Gastroesophageal sphincter (tissue), 4 donors: ENCODE measurements at regions not wholly inside any gene's neighbourhood (a gene's known extent, or its start where the extent isn't known, plus 50 kb on each side); places are given as distances from the start of the nearest gene placed in this dataset.

Experiments
- ATAC-seq: fragments of 150-250 bp; one replicate; pipeline ENCODE4 v1.9.1; 2016; ENCODE audit warnings: mild to moderate bottlenecking, moderate library complexity
- H3K27ac ChIP-seq, 4 donors: fragments of 200-600 bp; sonication (generic) in 3 of 4; 1 replicate in 3 of 4; 2 replicates in 1 of 4; pipeline ENCODE4 v1.5.1; 2016 to 2019
- H3K27me3 ChIP-seq: fragments of 200-600 bp; sonication (generic); one replicate; pipeline ENCODE4 v1.5.1; 2019
- H3K36me3 ChIP-seq, 2 donors: fragments of 200-600 bp; sonication (generic); one replicate each; pipeline ENCODE4 v1.5.1; 2019; ENCODE audit warnings: control low read depth in 1 of 2
- H3K4me1 ChIP-seq, 3 donors: fragments of 200-600 bp; sonication (generic); 1 replicate in 2 of 3; 2 replicates in 1 of 3; pipeline ENCODE4 v1.5.1; 2016 to 2019; ENCODE audit warnings: control low read depth in 2 of 3
- H3K4me3 ChIP-seq, 2 donors: fragments of 200-600 bp; sonication (generic); one replicate each; pipeline ENCODE4 v1.5.1; 2019; ENCODE audit warnings: mild to moderate bottlenecking in 1 of 2, moderate library complexity in 1 of 2
- H3K9me3 ChIP-seq, 3 donors: fragments of 200-600 bp; sonication (generic); one replicate each; pipeline ENCODE4 v1.5.1; 2017 to 2019; ENCODE audit warnings: control low read depth in 2 of 3
- EP300 ChIP-seq: sonication (generic); formaldehyde crosslinking; IDR thresholded peaks from one replicate; pipeline ENCODE4 v1.6.1; 2017; ENCODE audit warnings: antibody characterized with exemption, mild to moderate bottlenecking
- POLR2A ChIP-seq, 2 donors: fragments of 450-650 bp; IDR thresholded peaks; one replicate each; pipeline ENCODE4 v1.6.1; 2017; ENCODE audit warnings: antibody characterized with exemption in 2 of 2, mild to moderate bottlenecking in 2 of 2, moderate library complexity in 1 of 2
- POLR2AphosphoS5 ChIP-seq: sonication (generic); formaldehyde crosslinking; IDR thresholded peaks from one replicate; pipeline ENCODE4 v1.6.1; 2017; ENCODE audit warnings: antibody characterized with exemption
- WGBS, 2 donors: methylation state at CpG; one replicate each; pipeline ENCODE4 v1.1.5; 2018; ENCODE audit warnings: low coverage in 1 of 2; 5-methylcytosine and 5-hydroxymethylcytosine counted together
- TF ChIP-seq, protein P1 (sequence below), 4 experiments: fragments of 200-600 bp in 2 of 4; fragments of 450-650 bp in 2 of 4; sonication (generic) in 1 of 4; IDR thresholded peaks; one replicate each; pipeline ENCODE4 v1.5.1; 2017 to 2019; ENCODE audit warnings: antibody characterized with exemption in 4 of 4, mild to moderate bottlenecking in 2 of 4, moderate library complexity in 2 of 4

DNA sequence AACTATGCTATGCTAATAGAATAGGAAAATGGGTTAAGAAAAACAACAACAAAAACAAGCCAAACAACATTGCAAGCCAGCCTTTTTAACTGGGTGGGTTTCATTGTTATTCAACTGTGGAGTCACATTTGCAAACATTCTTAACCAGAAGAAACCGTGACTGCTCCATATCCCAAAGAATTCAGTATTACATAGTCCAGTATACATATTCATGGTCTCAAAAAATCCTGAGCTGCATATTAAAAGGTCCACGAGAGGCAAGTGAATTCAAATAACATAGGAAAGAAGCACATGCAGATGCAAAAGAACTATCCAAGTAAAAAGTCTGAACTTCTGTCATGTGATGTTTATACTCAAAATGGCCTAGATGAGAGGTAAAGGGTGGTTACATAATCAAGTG lies 179.1 kb upstream of the ETAA1 start:
- ATAC-seq = no peak
- no peak overlapping the region for H3K4me3 ChIP-seq

DNA sequence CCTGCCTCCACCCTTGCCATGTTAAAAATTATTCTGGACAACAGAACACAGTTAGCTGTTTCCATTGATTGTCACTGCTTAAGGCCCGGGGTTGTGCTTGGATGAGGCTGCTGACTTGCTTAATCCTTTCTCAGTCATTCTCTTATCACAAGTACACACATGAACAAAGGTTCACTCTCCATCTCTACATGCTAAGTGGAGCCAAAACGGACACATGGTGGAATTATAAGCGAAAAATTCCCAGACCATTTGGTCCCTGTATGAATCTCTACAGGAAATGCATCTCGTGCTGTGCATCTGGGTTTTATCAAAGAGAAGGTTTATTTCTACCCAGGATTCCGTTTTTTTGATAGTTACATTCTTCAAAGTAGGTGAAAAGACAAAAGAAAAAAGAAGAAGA lies 177.5 kb upstream of the ETAA1 start:
- H3K4me1 ChIP-seq = peaks cover 0 to 21% (median 4%) of the 10 kb centered on the region in 3 donors
- peak overlapping the region in 2 of 4 donors; percentile 2 to 19 for H3K27ac ChIP-seq
- TF ChIP-seq EP300 = no peak
- TF ChIP-seq, protein P1, sequence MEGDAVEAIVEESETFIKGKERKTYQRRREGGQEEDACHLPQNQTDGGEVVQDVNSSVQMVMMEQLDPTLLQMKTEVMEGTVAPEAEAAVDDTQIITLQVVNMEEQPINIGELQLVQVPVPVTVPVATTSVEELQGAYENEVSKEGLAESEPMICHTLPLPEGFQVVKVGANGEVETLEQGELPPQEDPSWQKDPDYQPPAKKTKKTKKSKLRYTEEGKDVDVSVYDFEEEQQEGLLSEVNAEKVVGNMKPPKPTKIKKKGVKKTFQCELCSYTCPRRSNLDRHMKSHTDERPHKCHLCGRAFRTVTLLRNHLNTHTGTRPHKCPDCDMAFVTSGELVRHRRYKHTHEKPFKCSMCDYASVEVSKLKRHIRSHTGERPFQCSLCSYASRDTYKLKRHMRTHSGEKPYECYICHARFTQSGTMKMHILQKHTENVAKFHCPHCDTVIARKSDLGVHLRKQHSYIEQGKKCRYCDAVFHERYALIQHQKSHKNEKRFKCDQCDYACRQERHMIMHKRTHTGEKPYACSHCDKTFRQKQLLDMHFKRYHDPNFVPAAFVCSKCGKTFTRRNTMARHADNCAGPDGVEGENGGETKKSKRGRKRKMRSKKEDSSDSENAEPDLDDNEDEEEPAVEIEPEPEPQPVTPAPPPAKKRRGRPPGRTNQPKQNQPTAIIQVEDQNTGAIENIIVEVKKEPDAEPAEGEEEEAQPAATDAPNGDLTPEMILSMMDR (IDR thresholded peaks at IDR 0.05) = no peak
- 39 to 44% methylated on average over 5 of the region's 5 CpGs for WGBS, 2 donors
- H3K9me3 ChIP-seq = no peaks in the 10 kb centered on the region
- H3K4me3 ChIP-seq = no peak overlapping the region
- no peaks in the 10 kb centered on the region for H3K27me3 ChIP-seq
- no peaks in the 10 kb centered on the region for H3K36me3 ChIP-seq
- no peak for ATAC-seq

More for the DNA sequence above, 179.1 kb upstream of the ETAA1 start:
- Histone ChIP-seq H3K9me3 (no peaks in the 10 kb centered on the region), H3K27me3 (no peaks in the 10 kb centered on the region), H3K27ac (no peak overlapping the region), H3K4me1 (peaks cover 0 to 22% (median 4%) of the 10 kb centered on the region in 3 donors), H3K36me3 (no peaks in the 10 kb centered on the region)
- WGBS, 2 donors = 70 to 100% methylated on average over 2 of the region's 2 CpGs
- no peak for TF ChIP-seq POLR2A (IDR thresholded peaks at IDR 0.05)

DNA sequence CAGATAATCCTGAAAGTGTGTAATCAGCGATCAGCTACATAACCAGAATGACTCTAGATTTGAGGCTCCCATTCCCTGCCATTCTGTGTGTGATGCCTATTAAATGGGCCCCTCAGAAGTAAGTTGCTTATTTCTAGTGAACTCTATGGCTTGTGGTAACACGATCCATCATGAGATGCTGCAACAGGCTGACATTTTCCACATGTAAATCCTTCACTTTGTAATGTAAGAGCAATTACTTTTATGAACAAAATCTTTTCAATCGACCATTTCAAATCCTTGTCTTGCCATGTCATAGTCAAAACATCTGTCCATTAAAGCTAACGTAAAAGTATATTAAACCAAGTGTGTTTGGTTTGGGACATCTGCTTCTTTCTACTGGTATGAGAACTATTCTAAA lies 175.9 kb upstream of the ETAA1 start:
- H3K9me3 ChIP-seq = no peaks in the 10 kb centered on the region
- H3K4me1 ChIP-seq = peaks cover 0 to 7% (median 4%) of the 10 kb centered on the region in 3 donors
- H3K27ac ChIP-seq = no peak overlapping the region
- TF ChIP-seq EP300 (no peak), POLR2AphosphoS5 (no peak), POLR2A (IDR thresholded peaks at IDR 0.05) (no peak)
- TF ChIP-seq, protein P1 (IDR thresholded peaks at IDR 0.05) = no peak
- H3K27me3 ChIP-seq = no peaks in the 10 kb centered on the region
- H3K36me3 ChIP-seq = no peaks in the 10 kb centered on the region
- WGBS, 2 donors = 67 to 76% methylated on average over 4 of the region's 4 CpGs
- H3K4me3 ChIP-seq = no peak overlapping the region
- ATAC-seq = no peak

DNA sequence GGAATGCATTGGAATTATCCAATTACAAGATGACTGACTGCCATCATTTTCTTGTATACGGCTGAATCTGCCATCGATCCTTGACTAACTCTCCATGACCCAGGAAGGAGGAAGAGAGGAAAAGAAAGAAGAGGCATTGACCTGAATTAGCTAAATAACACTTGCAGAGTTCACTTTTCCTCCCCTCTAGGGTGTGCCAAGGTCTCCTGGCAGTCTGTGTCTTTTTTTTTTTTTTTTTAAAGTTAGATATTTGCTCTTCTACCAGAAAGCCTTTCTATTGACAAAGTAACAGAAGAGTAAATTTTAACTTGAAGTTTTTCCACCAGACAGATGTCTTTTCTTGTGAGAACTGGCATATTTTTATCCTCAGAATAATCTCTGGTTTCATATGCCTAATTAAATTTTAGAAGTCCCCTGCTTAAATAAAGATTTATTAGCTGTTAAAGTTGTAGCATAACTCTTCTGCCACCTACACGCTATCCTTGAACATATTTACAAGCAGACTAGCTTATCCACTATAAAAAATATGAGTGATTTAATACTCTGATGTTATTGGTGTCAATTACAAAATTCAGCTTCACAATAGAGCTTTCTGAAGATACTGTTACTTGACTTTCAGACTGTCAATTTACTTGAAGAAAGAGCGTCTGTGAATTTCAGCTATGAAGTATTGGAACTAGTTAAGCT lies 171.7 kb upstream of the ETAA1 start:
- WGBS, 2 donors = 72 to 81% methylated on average over 4 of the region's 4 CpGs
- Histone ChIP-seq H3K27ac (no peak overlapping the region), H3K27me3 (no peaks in the 10 kb centered on the region), H3K36me3 (no peaks in the 10 kb centered on the region), H3K4me1 (no peaks in the 10 kb centered on the region), H3K4me3 (no peak overlapping the region), H3K9me3 (no peaks in the 10 kb centered on the region)
- no peak for TF ChIP-seq POLR2AphosphoS5
- no peak for TF ChIP-seq POLR2A (IDR thresholded peaks at IDR 0.05)
- TF ChIP-seq, protein P1 (IDR thresholded peaks at IDR 0.05) = no peak
- TF ChIP-seq EP300 = no peak
- ATAC-seq = no peak

DNA sequence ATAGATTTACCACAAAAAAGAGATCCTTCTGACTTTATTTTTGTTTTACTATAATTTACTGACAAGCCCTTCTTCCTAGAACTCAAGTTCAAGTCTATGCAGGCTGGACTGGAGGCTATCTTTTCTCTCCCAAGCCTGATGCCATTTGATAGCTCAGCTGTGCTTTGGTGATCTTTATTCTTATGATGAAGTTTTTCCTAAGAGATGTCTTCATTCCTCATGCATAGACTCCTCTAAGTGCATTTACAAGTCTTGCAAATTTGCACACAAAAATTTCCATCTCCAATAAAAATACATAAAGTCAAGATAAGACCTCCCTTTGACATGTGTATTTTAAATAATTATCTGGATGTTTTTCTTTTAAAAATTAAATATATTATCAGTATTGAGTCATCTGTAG lies 167.4 kb upstream of the ETAA1 start:
- peaks cover 0 to 6% (median 0%) of the 10 kb centered on the region in 3 donors for H3K4me1 ChIP-seq
- no peak overlapping the region for H3K4me3 ChIP-seq
- no peaks in the 10 kb centered on the region for H3K9me3 ChIP-seq
- H3K27me3 ChIP-seq = no peaks in the 10 kb centered on the region
- H3K36me3 ChIP-seq = no peaks in the 10 kb centered on the region
- TF ChIP-seq POLR2AphosphoS5 = no peak
- TF ChIP-seq, protein P1 (IDR thresholded peaks at IDR 0.05) = no peak
- no peak for TF ChIP-seq EP300
- no peak for TF ChIP-seq POLR2A (IDR thresholded peaks at IDR 0.05)
- no peak overlapping the region for H3K27ac ChIP-seq
- ATAC-seq = no peak
